ENCODE measurements at regions not wholly inside any gene's neighbourhood (a gene's known extent, or its start where the extent isn't known, plus 50 kb on each side); places are given as distances from the start of the nearest gene placed in this dataset.
"Not testable (repeated sequence)": the region's sequence is repeated elsewhere in the genome, so short reads cannot be mapped to it uniquely, and the experiment has no call there.

GRCh38 chr21:6095304-6095703 is 4426.1 kb upstream of the TPTE start:
- in situ Hi-C loops (cut with MboI; ENCODE audit: low sequenced_read_pairs); H3K4me3 ChIP-seq; DNase-seq (ENCODE audit: low spot score in 2 of 2); H3K9me3 ChIP-seq; H3K4me1 ChIP-seq; H3K27me3 ChIP-seq (ENCODE audit: low read depth); H3K36me3 ChIP-seq (replicated peaks): not testable (repeated sequence)

GRCh38 chr21:6096560-6097424 is 4424.6 kb upstream of the TPTE start:
- H3K4me1 ChIP-seq; H3K27me3 ChIP-seq (ENCODE audit: low read depth); H3K36me3 ChIP-seq (replicated peaks); in situ Hi-C loops (cut with MboI; ENCODE audit: low sequenced_read_pairs); H3K4me3 ChIP-seq; DNase-seq (ENCODE audit: low spot score in 2 of 2); H3K9me3 ChIP-seq: not testable (repeated sequence)

- H3K27me3 ChIP-seq (ENCODE audit: low read depth); in situ Hi-C loops (cut with MboI; ENCODE audit: low sequenced_read_pairs); H3K9me3 ChIP-seq; H3K4me3 ChIP-seq; H3K36me3 ChIP-seq (replicated peaks); H3K4me1 ChIP-seq; DNase-seq (ENCODE audit: low spot score in 2 of 2): not testable (repeated sequence)
These were observed 4423.6 kb upstream of the TPTE start for GRCh38 chr21:6097736-6098135.

DNA sequence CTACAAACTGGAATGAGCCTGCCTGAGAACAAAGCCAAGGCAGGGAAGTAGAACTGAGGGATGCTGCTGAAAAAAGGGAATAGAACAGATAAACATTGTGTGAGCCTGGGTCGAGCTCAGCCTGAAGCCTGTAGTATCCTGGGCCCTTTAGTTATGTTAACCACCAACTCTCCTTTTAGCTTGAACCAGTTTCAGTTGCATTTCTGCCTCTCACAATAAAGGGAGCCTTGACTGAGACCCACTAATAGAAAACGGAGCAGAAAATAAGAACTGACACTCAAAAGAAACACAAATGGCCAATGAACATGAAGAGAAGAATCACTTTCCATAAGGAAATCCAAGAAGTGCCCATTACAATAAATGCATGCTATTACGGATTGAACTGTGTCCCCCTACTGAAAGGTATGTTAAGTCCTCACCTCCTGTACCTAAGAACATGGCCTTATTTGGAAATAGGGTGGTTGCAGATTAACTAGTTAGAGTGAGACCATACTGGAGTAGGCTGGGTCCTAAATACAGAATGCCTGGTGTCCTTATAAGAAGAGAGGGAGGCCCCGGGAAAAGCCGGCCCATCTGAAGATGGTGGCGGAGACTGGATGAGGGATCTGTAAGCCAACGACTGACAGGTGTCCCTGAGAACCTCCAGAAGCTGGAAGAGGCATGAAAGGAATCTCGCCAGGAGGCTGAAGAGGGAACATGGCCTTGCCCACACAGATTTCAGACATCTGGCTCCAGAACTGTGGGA is 4423.0 kb upstream of the TPTE start:
- H3K4me1 ChIP-seq; in situ Hi-C loops (cut with MboI; ENCODE audit: low sequenced_read_pairs); H3K4me3 ChIP-seq; H3K36me3 ChIP-seq (replicated peaks); DNase-seq (ENCODE audit: low spot score in 2 of 2); H3K9me3 ChIP-seq; H3K27me3 ChIP-seq (ENCODE audit: low read depth): not testable (repeated sequence)

GRCh38 chr21:6101588-6101987 is 4419.8 kb upstream of the TPTE start:
- H3K27me3 ChIP-seq (ENCODE audit: low read depth); H3K4me3 ChIP-seq; H3K36me3 ChIP-seq (replicated peaks); DNase-seq (ENCODE audit: low spot score in 2 of 2); in situ Hi-C loops (cut with MboI; ENCODE audit: low sequenced_read_pairs); H3K4me1 ChIP-seq; H3K9me3 ChIP-seq: not testable (repeated sequence)

DNA sequence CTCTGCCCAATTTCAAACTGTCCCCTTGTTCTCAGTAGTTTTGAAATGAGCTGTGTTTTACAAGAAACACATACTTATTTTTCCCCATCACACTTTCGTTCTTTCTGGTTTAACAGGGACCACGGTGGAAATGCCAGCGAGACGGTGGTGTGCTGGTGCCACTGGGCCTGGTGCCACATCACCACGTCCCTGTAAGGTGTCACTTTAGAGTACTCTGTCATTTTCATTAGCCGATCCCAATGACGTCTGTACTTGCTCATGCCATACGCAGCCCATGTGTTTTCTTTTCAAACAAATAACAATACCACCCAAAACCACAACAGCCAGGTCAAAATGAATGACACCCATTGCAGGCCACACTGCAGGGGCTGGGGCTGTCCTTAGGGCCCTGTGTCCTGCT is 4416.8 kb upstream of the TPTE start:
- H3K27me3 ChIP-seq (ENCODE audit: low read depth); H3K4me1 ChIP-seq; H3K4me3 ChIP-seq; H3K36me3 ChIP-seq (replicated peaks); DNase-seq (ENCODE audit: low spot score in 2 of 2); H3K9me3 ChIP-seq; in situ Hi-C loops (cut with MboI; ENCODE audit: low sequenced_read_pairs): not testable (repeated sequence)

DNA sequence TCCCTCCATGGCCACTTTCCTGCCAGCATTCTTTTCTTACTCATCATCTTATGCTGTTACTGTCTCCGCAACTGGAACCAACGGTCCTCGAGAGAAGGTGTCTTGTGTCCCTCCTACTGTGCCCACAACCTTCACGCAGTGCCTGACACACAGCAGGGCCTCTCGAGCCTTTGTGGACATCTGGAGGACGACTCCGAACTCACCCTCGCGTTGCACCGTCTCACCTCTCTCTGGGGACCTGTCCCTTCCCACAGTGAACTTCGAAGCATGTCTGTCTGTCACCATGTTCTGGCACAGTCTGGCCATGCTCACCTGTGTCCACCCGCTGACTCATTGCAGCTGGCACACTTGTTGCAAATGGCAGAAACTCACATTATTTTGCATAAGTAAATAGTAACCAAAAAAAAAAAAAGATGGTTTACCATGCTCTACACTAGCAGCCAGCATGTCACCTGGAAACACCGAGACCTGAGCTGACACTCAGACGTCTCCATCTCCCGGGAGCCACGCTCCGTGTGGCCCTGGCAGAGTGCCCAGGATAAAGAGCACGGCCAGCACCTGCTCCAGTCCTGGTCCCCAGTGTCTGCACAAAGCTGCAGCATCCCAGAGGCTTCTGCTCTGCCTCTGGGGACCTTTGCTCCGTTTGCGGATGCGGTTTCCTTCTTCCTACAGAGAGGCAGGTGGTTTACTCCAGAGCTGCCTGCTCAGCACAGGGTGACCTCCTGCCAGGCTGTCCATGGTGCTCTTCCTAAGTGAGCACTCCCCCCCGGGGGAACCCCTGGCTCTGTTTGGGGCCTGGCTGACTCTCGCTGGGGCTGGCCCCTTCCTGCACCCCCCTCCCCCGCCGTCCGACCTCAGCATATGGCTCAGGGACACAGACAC is 4414.5 kb upstream of the TPTE start:
- H3K4me3 ChIP-seq; in situ Hi-C loops (cut with MboI; ENCODE audit: low sequenced_read_pairs); H3K9me3 ChIP-seq; DNase-seq (ENCODE audit: low spot score in 2 of 2); H3K27me3 ChIP-seq (ENCODE audit: low read depth); H3K36me3 ChIP-seq (replicated peaks); H3K4me1 ChIP-seq: not testable (repeated sequence)

GRCh38 chr21:6108894-6109293 is 4412.5 kb upstream of the TPTE start:
- H3K9me3 ChIP-seq; DNase-seq (ENCODE audit: low spot score in 2 of 2); H3K4me3 ChIP-seq; H3K4me1 ChIP-seq; H3K36me3 ChIP-seq (replicated peaks); in situ Hi-C loops (cut with MboI; ENCODE audit: low sequenced_read_pairs); H3K27me3 ChIP-seq (ENCODE audit: low read depth): not testable (repeated sequence)

GRCh38 chr21:6109774-6110173 is 4411.6 kb upstream of the TPTE start:
- DNase-seq (ENCODE audit: low spot score in 2 of 2); H3K27me3 ChIP-seq (ENCODE audit: low read depth); H3K9me3 ChIP-seq; H3K4me3 ChIP-seq; H3K36me3 ChIP-seq (replicated peaks); H3K4me1 ChIP-seq; in situ Hi-C loops (cut with MboI; ENCODE audit: low sequenced_read_pairs): not testable (repeated sequence)

DNA sequence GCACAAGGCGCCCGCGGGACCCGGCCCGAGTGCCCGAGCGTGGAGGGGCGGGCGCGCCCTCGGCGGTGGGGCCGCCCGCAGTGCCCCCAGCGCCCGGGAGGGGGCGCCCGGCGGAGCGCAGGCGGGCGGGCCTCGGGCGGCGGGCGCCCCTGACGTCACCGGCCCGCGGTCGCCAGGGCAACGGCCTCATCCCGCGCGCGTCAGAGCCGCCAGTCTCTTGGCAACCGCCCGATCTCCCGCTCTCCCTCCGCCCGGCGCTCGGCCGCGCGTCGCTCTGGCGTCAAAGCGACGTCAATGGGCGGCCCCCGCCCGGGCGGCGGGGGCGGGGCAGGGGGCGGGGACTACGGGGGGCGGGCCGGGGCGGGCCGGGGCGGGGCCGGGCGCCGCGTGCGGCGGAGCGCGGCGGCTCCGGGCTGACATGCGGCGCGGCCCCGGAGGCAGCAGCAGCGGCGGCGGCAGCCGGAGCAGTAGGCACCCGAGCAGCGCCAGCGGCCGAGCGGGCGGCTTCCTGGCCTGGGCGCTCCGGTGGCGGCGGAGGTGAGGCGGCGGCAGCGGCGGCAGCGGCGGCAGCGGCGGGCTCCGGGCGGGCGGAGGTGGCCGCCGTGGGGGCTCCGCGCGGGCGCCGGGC is 4410.6 kb upstream of the TPTE start:
- in situ Hi-C loops (cut with MboI; ENCODE audit: low sequenced_read_pairs); H3K4me3 ChIP-seq; DNase-seq (ENCODE audit: low spot score in 2 of 2); H3K4me1 ChIP-seq; H3K36me3 ChIP-seq (replicated peaks); H3K27me3 ChIP-seq (ENCODE audit: low read depth); H3K9me3 ChIP-seq: not testable (repeated sequence)

- DNase-seq (ENCODE audit: low spot score in 2 of 2) = peak in 1 of 2 experiments; percentile 12
These were observed 4410.0 kb upstream of the TPTE start for GRCh38 chr21:6111354-6111753.

GRCh38 chr21:6118336-6118735 is 4403.0 kb upstream of the TPTE start:
- H3K4me3 ChIP-seq; H3K27me3 ChIP-seq (ENCODE audit: low read depth); in situ Hi-C loops (cut with MboI; ENCODE audit: low sequenced_read_pairs); H3K4me1 ChIP-seq; DNase-seq (ENCODE audit: low spot score in 2 of 2); H3K36me3 ChIP-seq (replicated peaks); H3K9me3 ChIP-seq: not testable (repeated sequence)

More at GRCh38 chr21:6111354-6111753, 4410.0 kb upstream of the TPTE start:
- in situ Hi-C loops (cut with MboI; ENCODE audit: low sequenced_read_pairs); H3K4me1 ChIP-seq; H3K36me3 ChIP-seq (replicated peaks); H3K9me3 ChIP-seq; H3K27me3 ChIP-seq (ENCODE audit: low read depth); H3K4me3 ChIP-seq: not testable (repeated sequence)

DNA sequence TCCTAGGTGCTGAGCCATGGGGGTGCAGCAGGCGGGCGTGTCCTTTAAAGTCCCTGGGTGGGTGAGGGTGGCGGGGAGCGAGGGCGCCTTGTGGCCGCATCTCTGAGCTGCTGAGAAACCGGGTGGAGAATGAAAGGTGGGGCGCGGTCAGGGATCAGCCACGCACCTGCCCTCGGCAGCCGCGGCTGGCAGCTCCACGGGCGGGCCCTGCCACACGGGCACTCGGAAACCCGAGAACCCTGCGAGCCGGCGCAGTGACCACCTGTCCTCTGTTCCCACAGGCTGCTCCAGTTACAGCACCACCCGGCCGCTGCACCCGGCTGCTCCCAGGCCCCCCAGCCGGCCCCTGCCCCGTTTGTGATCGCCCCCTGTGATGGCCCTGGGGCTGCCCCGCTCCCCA is 4400.5 kb upstream of the TPTE start:
- H3K36me3 ChIP-seq (replicated peaks); H3K27me3 ChIP-seq (ENCODE audit: low read depth); H3K9me3 ChIP-seq; H3K4me1 ChIP-seq; H3K4me3 ChIP-seq; DNase-seq (ENCODE audit: low spot score in 2 of 2); in situ Hi-C loops (cut with MboI; ENCODE audit: low sequenced_read_pairs): not testable (repeated sequence)
